HG03457 (cell line): ENCODE measurements at regions not wholly inside any gene's neighbourhood (a gene's known extent, or its start where the extent isn't known, plus 50 kb on each side); places are given as distances from the start of the nearest gene placed in this dataset.
"Not testable (repeated sequence)": the region's sequence is repeated elsewhere in the genome, so short reads cannot be mapped to it uniquely, and the experiment has no call there.

ENCODE experiments used
- ATAC-seq: cut with Tn5 transposase; IDR thresholded peaks from one replicate; pipeline ENCODE4 v1.9.1; 2021; ENCODE audit warnings: moderate number of reproducible peaks; ENCODE audit not compliant: unreplicated experiment

DNA sequence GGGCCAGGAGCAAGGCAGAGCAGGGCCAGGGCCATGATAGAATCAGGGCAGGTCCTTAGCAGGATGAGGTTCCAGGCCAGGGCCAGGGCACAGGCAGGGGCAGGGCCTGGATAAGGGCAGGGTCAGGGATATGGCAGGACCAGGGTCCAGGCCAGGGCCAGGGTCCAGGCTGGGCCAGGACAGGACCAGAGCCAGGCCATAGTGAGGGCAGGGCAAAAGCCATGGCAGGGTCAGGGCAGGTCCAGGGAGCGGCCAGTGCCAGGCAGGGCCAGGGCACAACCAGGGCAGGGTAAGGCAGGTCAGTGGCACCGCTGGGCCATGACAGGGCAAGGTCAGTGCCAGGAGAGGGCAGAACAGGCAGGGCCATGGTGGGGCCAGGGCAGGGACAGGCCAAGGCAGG lies 152.2 kb downstream of the LIPI start:
- no peak for ATAC-seq

DNA sequence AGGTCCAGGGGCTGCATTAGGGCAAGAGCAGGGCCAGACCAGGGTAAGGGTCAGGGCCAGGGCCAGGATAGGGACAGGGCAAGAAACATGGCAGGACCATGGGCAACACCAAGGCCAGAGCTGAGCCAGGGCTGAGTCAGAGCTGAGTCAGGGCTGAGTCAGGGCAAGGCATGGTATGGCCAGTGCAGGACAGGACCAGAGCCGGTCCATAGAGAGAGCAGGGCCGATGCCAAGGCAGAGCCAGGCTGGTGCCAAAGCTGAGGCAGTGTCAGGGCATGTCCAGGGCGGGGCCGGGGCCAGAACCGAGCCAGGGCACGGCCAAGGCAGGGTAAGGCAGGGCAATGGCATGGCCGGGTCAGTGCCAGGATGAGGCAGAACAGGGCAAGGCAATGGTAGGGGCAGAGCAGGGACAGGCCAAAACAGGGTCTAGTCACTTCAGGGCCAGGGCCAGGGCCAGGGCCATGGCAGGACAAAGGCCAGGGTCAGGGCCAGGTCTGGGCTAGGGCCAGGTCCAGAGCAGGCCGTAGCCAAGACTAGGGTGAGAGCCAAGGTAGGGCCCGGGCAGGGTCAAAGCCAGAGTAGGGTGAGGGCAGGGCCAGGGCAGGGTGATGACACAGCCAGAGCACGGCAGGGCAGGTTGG lies 152.8 kb downstream of the LIPI start:
- ATAC-seq, result not testable (repeated sequence)

DNA sequence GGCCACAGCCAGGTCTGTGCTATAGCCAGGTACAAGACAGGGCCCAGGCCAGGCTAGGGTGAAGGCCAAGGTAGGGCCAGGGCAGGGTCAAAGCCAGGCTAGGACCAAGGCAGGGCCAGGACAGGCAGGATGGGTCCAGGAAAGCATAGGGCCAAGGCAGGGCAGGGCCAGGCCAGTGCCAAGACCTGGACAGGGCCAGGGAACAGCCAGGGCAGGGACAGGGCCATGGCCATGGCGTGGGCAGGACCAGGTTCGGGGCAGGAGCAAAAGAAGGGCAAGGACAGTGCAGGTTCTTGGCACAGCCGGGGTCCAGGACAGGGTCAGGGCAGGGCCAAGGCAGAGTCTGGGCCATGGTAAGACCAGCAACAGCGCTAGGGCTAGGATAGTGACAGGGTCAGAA lies 153.4 kb downstream of the LIPI start:
- no peak for ATAC-seq

DNA sequence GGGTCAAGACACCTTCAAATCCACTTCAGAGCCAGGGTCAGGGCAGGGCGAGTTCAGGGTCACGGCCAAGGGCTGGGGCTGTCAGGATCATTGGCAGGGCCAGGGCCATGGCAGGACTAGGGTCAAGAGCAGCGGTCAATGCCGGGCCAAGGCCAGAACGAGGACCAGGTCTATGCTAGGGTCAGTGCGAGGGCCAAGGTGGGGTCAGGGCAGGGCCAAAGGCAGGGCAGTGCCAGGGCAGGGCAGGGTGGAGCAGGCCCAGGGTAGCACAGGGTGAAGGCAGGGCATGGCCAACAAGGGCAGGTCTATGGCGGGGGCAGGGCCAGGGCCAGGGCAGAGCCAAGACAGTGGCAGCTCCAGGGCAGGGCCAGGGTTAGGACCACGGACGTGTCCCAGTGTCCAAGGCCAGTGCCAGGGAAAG lies 154.0 kb downstream of the LIPI start:
- ATAC-seq, result no peak

DNA sequence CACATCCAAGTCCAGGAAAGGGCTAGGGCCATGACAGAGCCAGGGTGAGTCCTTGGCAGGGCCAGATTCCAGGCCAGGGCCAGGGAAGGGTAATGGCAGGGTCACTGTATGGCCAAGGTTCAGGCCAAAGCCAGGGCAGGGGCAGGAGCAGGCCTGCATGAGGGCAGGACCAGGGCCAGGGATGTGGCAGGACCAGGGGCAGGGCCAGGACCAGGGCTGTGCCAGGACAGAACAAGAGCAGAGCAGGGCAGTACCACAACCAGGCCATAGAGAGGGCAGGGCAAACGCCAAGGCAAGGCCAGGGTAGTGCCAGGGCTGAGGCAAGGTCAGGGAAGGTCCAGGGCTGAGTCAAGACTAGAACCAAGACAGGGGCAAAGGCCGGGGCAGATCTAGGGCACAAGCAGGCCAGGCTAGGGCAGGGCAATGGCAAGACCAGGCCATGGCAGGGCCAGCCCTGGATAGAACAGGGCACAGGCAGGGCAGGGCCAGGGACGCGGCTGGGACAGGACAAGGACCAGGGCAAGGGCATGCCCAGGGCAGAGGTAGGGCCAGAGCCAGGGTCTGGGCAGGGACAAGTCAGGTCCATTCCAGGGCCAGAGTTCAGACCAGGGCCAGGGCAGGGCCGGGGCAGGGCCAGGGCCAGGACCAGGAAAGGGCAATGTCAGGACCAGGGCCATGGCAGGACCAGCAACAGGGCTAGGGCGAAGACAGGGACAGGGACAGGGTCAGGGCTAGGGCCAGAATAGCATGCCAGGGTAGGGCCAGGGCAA lies 154.8 kb downstream of the LIPI start:
- ATAC-seq, result not testable (repeated sequence)

DNA sequence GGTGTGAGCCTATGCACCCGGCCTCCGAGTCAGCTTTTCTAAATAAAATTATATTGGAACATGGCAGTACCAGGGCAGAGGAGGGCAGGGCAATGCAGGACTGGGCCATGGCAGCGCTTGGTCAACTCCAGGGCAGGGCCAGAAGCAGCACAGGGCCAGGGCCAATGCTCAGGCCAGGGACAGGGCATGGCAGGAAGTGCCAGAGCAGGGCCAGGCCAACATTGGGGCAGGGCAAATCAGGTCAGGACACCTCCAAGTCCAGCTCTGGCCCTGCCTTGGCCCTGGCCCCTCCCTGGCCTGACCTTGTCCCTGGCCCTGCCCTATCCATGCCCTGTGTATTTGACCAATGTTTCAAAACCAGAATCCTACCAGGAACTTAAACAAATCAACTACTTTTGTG lies 156.1 kb downstream of the LIPI start:
- ATAC-seq, result no peak

DNA sequence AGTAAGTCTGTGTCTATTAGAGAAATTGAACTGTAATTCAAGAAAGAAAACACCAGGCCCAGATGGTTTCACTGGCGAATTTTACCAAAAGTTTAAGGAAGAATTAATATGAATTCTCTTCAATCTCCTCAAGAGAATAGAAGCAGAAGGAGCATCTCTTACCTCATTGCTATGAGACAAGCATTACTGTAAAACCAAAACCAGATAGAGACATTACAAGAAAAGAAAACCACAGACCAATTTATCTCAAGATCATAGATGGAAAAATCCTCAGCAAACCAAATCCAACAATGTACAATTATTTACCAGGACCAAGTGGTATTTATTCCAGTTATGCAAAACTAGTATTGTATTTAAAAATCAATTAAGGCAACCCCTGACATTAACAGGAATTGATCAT lies 160.6 kb downstream of the LIPI start:
- ATAC-seq, result no peak

DNA sequence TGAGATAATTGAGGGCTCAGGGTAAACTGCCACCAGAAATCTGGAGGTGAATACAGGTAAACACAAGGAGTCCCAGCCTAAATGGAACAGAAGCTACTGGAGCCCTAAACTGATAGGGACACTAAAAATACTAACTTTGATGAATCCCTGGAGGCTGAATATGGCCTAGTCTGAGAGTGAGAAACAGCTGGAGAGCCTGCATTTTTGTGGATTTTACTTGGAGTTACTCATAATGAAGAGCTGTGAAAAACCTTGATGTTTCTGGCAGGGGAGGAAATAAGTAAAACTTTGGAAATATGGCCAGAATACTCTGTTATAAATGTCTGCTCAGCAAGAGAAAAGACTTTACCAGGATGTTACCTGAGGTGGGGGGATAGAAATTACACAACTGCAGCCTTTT lies 164.4 kb downstream of the LIPI start:
- no peak for ATAC-seq

DNA sequence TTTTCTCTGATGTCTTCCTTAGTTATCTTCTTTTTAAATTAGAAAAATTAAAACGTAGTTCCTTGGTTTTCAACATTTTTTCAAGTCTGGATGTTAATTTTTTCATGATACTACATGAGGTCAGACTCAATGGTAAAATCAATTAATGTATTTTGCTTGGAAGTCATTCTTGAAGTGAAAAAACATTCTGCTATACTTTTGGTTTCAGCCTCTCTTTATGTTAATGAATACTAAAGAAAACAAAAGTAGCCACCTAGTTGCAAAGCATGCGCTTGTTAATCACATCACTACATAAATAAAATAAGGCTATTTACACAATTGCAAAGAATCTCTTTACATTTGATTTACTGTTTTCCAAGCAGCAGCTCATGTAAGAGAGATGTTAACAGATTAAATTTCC lies 170.4 kb downstream of the LIPI start:
- no peak for ATAC-seq

DNA sequence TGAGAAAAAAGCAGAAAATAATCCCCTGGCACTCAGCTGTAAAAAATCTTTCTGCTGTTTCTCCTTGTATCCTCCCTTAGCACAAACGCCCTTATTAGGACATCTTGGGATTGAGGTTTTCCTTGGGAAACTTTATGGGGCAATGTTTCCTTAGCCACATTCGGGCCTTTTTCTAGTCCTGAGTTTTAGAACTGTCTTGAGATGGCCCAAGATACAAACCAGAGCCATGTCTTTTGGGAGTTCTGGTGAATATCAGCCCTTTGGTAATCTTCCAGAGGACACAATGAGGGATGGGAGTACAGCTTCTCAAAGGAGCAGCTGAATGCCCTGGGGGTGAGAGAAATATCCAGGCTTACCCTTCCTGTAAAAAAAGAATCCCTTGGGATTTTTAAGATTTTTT lies 182.1 kb downstream of the LIPI start:
- not testable (repeated sequence) for ATAC-seq

DNA sequence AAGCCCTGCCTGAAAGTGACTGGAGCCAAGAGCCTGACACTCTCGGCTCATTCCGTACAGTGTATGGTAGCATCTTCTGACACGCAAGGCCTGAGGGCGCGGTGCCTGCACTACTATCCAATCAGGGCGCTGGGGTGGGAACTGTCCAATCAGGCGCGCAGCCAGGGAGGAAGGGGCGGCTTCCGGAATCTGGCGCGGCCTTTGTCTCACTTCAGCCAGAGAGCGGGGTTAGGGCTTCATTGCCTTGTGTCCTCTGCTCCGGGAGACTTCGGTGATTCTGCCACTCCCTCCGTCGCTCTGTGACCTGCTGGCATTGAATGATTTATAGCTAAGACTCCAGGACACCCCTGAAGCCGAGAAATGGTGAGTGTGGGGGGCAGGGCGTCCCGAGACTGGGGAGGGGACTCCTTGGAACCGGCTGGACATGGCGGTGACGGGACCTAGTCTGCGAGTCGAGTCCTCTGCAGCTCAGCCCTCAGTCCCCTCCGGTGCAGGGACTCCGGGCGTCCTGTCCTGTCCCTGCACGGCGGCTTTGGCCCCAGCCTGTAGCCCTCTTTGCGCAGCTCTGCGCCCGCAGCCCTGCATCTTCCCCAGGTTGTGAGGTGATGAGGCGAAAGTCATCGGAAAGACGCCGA lies 183.4 kb downstream of the LIPI start:
- peak; percentile 100 for ATAC-seq

DNA sequence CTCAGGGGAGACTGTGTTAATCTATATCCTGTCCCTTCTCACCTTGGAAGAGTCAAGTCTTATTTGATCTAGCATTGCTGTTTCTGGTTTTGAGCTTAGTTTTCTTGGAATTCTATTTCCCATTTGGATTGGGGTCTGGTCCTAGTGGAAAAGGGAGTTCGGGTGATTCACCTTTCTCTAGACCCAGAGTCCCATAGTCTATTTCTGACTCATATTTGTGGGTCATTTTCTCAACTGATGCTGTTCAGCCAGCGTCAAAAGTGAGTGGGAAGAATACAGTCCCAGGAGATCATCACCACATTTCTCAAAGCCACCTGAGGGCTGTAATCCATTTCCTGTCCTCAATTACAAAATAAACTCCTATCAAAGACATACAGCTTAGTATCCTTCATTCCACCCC lies 190.6 kb downstream of the LIPI start:
- ATAC-seq, result not testable (repeated sequence)

DNA sequence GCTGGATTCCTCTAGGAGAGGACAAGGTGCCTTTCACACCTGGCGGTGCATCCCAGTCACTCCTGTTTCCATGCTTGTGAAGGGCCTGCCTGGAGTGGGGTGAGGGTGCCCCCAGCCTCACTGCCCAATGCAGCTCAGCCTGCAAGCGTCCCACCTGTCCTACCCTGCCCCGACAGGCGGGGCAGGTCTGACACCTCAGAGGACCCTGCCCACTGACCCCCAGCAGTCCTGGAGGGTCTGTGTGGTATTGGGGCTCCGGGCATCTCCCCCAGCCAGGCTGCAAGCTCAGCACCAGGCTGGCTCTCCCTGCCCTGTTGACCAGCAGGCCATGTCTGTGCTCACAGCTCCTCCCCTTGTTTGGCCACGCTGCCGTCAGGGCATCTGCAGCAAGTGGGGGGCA lies 194.9 kb downstream of the LIPI start:
- not testable (repeated sequence) for ATAC-seq

DNA sequence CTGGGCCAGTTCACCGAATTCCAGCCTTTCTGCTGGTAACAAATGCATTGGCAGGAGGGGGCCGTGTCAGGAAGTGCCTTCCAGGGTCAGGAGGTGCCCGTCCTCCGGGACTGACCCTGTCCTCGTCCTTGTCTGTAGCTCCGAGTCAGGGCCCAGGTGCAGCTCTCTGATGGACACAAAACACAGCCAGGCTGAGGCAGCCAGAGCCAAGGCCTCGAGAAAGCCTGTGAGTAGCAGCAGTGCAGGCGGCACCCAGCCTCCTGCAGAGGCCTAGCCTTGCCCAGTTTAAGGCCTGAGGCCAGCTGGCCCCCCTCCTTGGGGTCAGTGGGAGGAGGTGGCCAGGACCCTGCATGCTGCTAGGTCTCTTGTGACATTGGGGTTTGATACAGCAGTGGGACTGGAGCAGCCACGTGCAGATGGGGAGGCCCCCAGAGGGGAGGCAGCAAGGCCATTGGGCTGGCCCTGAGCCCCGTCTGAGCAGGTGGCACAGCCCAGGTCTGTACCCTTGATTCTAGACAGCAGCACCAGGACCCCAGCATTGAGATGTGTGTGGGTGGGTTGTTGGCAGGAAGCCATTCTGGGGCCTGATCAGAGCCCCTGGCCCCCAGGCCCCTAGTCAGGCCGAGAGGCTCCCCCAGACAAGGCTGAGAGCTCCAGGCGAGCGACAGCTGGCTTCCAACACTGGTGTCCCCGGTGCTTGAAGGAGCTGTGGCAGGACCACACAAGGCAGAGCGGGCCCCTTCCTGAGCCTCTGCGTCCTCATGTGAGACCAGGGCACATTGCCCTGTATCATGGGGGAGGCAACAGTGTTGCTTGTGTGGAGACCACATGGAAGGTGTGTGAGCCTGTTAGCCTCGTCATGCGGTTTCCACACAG lies 196.9 kb downstream of the LIPI start:
- not testable (repeated sequence) for ATAC-seq

DNA sequence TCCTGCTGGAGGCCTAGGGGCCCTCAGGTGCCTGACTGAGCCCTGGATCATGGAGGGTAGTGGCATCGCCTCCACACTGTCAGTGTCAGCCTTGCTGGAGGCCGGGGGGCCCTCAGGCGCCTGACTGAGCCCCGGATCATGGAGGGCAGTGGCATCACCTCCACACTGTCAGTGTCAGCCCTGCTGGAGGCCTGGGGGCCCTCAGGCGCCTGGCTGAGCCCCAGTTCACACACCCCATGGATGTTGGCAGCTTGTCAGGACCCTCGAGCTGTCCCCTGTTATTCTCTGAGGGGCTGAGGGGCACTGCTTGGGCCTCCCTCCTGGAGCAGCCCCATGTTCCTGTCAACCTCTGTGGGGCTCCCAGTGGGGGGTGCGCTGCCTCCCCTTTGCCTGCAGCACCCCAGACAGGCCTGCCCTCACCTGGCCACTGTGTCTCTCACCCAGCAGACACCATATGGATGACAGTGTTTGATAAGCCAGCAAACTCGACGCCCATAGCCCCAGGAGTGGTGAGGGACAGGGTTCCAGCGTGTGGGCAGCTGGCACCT lies 197.6 kb downstream of the LIPI start:
- no peak for ATAC-seq

DNA sequence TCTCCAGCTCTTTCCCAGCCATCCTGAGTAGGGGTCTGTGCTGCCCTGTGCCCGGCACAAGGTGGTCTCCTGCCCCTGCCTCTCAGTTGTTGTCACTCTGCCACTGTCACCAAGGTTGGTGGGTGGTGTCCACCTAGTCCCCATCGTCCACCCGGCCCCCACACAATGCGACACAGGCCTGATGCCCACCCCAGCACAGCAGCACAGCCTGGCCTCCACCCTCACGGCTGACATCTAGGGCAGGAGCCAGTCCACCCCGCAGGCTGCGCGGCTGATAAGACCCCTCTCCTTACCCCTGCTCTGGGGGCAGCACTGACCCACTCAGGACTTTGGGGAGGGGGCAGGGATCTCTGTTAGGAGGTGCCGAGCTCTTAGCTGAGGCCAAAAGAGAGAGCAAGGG lies 198.3 kb downstream of the LIPI start:
- ATAC-seq, result no peak

DNA sequence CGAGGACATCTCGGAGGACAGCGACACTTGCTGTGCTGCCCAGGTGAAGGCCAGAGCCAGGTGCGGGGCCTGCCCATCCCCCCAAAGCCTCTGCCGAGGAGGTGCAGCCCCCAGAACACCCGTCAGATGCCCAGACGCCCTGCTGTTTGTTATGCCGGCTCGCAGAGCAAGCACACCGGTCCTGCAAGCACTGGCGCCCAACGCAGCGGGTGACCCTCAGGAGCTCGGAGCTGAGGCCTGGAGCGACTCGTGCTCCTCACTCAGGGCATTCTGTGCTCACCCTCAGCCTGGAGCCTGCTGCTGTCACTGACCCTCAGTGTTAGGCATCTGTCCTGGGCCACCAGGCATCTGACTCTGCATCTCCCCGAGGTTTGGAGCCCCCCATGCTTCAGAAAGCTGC lies 199.0 kb downstream of the LIPI start:
- not testable (repeated sequence) for ATAC-seq

DNA sequence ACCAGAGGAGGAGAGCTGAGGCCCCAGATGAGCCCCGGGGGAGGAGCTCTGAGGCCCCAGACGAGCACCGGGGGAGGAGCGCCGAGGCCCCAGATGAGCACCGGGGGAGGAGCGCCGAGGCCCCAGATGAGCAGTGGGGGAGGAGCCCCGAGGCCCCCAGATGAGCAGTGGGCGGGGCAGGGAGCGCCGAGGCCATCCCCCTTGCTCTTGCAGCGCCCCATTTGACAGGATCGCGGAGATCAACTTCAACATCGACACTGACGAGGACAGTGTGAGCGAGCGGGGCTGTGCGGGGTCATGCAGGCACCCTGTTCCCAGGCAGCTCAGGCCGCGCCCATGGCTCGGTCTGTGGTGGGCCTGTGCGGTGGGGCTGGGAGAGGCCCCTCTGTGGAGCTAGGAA lies 199.6 kb downstream of the LIPI start:
- not testable (repeated sequence) for ATAC-seq

DNA sequence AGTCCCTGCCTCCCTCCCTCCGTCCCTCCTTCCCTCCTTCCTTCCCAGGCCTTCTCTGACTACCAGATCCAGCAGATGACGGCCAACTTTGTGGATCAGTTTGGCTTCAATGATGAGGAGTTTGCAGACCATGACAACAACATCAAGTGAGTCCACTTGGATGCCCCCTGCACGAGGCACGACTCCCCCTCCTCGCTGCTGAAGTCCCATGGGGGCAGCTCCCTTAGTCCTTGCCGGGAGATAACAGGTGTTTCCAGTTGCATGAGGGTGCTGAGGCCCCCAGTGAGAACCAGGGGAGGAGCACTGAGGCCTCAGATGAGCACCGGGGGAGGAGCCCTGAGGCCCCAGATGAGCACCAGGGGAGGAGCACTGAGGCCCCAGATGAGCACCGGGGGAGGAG lies 200.0 kb downstream of the LIPI start:
- no peak for ATAC-seq

DNA sequence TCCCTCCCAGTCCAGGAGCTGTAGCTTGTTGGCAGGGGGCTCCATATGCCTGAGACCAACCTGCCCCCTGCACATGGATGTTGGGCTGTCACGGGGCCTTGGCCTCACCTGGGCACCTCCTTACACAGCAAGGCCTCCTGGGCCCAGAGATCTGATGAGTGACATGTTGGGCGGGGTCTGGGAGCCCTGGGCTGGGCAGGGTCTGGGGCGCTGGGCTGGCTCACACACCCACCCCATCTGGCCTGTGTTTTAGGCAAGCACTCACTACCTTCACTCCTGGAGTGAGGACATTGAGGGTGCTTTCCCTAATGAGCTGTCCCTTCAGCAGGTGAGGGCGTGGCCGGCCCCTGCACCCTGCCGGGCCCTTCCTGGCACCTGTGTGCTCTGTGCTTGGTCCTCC lies 200.8 kb downstream of the LIPI start:
- ATAC-seq, result not testable (repeated sequence)
